OCI-LY3 (cell line): ENCODE measurements at regions not wholly inside any gene's neighbourhood (a gene's known extent, or its start where the extent isn't known, plus 50 kb on each side); places are given as distances from the start of the nearest gene placed in this dataset.

ENCODE experiments used
- EZH2phosphoT487 ChIP-seq: fragments of 200-600 bp; shearing (Covaris generic); IDR thresholded peaks from 2 replicates; pipeline ENCODE4 v1.6.1; 2018; ENCODE audit warnings: antibody characterized with exemption, mixed run types, low read depth
- TF ChIP-seq, protein P1 (sequence below): fragments of 200-600, 300-600 bp; sonication (generic); IDR thresholded peaks from 2 replicates; pipeline ENCODE4 v1.5.1; 2014; ENCODE audit warnings: antibody characterized with exemption, low read length, low read depth

DNA sequence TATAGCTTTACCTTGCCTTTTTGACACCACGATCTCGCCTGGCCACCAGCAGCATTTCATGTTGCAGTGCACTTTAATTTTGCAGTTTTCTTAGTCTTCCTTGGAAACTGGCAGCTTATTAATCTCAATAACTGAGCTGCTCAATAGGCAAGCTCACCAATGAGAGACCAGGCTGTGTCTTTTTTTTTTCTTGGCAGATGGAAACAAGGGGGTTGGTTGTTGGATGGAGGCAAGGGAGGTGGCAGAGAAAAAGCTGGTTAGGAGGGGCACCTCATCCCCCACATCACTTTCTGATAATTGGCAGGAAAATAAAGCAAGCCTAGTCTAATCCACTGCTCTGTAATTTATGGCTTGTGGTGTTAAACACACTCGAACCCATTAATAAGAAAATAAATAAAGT is 324.5 kb upstream of the WWC1 start:
- TF ChIP-seq EZH2phosphoT487 = no peak
- TF ChIP-seq, protein P1, sequence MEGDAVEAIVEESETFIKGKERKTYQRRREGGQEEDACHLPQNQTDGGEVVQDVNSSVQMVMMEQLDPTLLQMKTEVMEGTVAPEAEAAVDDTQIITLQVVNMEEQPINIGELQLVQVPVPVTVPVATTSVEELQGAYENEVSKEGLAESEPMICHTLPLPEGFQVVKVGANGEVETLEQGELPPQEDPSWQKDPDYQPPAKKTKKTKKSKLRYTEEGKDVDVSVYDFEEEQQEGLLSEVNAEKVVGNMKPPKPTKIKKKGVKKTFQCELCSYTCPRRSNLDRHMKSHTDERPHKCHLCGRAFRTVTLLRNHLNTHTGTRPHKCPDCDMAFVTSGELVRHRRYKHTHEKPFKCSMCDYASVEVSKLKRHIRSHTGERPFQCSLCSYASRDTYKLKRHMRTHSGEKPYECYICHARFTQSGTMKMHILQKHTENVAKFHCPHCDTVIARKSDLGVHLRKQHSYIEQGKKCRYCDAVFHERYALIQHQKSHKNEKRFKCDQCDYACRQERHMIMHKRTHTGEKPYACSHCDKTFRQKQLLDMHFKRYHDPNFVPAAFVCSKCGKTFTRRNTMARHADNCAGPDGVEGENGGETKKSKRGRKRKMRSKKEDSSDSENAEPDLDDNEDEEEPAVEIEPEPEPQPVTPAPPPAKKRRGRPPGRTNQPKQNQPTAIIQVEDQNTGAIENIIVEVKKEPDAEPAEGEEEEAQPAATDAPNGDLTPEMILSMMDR = no peak
